NOMO-1 treated with DMSO at 0.1 percent for 48 hours (cell line): ENCODE measurements at regions not wholly inside any gene's neighbourhood (a gene's known extent, or its start where the extent isn't known, plus 50 kb on each side); places are given as distances from the start of the nearest gene placed in this dataset.
"Not testable (repeated sequence)": the region's sequence is repeated elsewhere in the genome, so short reads cannot be mapped to it uniquely, and the experiment has no call there.

ENCODE experiments used
- DNase-seq: peaks from one replicate; lab custom pipeline; 2025; ENCODE audit not compliant: unreplicated experiment; lab: John Stamatoyannopoulos, UW

GRCh38 chr3:59372346-59372745 is 322.5 kb upstream of the CFAP20DC start:
- DNase-seq, result no peak

DNA sequence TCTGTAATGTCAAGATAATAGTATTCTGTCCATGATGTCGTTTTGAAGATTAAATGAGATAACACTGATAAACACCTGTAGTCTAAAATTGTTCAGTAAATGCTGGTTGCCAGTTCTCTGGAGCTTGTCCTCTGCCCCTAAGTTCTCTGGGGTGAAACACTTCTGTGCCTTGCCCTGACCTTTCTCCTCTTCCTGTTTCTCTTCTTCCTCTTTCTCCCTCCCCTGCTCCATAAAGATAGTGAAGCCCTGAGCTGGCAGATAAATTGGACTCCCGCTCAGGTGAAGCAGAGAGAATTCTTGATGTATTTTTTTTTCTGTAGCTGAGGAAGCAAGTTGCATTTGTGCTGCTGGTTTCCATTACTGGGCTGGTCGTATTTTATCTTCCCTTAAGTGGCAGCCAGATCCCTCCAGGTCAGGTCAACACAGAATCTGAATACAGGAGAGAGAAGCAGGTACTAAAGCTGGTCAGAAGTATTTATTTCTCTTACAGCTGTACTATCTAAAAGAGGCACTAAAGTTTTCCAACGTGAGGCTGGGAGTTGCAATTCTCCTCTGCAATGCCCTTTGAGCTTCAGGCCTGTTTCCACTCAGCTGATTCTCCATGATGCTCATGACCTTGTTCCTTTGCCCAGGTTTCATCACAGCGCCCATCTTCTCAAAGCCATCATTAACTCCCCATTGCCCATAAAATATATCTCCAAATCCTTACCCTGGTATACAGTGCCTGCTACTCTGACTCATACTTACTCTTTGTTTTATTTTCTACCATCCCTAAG is 319.3 kb upstream of the CFAP20DC start:
- DNase-seq, result peak; percentile 54

GRCh38 chr3:59367150-59367549 is 317.3 kb upstream of the CFAP20DC start:
- DNase-seq, result no peak

DNA sequence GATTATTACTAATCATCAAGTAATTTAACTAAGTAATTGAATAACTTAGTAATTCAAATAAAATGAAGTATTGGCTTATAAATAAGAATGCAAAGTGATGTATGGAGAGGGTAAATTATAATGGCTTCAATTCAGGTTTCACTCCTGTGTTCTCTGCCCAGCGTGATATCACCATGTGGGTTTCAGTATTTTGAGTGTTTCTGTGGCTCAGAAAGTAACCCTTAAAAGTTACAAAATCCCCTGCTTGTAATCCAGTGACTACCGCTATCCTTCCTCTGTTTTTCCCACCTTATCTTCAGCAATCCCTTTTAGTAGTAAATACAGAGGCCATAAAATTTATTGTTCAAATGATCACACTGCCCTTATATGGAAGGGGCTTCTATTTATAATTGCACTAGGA is 316.4 kb upstream of the CFAP20DC start:
- DNase-seq, result no peak

DNA sequence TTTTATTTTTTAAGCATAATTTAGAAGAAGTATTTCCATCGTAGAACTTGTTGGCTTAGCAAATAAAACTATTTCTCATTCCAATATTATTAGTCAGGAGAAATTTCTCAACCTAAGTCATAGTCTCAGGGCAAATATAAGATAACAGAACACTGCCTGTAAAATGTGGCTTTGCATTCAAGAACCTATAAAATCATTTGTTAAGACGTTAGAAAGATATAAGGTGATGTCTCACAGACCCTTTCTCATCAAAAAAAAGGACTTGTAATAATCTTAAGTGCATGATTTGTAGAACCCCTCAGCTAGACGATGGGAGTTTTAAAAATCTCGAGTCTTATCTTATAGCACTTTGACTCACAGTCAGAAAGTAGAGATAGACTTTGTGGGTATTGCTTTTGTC is 314.7 kb upstream of the CFAP20DC start:
- DNase-seq, result no peak

DNA sequence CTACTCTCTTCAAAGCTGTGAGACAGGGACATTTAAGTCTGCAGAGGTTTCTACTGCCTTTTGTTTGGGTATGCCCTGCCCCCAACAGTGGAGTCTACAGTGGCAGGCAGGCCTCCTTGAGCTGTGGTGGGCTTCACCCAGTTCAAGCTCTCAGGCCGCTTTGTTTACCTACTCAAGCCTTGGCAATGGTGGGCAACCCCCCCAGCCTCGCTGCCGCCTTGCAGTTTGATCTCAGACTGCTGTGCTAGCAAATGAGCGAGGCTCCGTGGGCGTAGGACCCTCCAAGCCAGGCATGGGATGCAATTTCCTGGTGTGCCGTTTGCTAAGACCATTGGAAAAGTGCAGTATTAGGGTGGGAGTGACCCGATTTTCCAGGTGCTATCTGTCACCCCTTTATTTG is 310.5 kb upstream of the CFAP20DC start:
- not testable (repeated sequence) for DNase-seq

GRCh38 chr3:59341459-59341858 is 291.6 kb upstream of the CFAP20DC start:
- no peak for DNase-seq

DNA sequence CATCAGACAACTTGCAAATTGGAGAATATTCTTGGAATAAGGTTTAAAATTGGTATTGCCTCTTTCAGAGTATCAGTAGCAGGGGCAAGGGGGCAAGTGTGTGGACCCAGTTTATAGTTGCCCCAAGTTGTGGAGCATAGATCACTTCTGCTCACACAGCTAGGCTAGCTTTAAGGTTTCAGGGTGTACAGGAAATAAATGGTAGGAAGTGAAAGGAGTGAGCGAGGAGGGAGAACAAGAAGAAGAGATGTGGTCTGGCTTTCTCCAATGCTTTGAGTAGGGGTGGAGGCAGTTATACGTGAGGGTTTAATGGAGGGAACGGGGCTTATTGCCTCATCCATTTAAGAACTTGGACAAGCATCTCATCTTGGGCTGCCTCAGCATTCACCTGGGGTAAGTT is 290.0 kb upstream of the CFAP20DC start:
- DNase-seq, result peak; percentile 8

DNA sequence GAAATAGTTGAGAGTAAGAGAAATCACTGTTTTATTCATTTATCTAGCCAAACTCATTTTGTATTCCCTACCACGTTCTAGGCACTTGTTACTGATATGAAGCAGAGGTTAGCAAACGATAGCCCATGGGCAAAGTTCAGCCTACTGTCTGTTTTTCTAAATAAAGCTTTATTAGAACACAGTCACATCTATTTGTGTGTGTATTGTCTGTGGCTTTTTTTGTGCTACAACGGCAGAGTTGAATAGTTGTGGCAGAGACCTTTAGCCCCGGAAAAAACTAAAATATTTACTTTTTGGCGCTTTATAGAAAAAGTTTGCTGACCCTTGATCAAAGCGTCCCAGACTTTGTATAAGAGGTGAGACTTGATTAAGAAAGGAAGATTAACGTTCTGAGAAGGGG is 289.1 kb upstream of the CFAP20DC start:
- DNase-seq, result no peak

GRCh38 chr3:59335338-59335737 is 285.5 kb upstream of the CFAP20DC start:
- no peak for DNase-seq

DNA sequence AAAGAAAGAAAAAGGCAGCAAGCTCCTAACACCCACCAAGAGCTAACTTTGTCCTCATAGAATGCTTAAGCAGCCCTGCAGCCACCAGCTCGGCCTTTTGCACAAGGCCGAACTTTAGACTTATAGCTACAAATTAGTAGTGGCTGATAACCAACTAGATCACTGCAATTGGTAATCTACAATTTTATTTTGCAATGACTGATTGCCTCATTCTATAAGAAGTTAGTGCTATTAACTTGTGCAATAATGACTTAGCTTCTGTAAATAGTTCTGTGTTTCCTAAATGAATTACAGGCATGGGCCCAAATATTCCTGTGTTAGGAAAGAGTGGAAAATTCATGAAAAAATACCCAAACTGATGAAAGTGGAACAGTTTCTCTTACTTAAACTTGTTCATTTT is 284.8 kb upstream of the CFAP20DC start:
- DNase-seq, result peak; percentile 61

- DNase-seq, result no peak
These were observed 277.6 kb upstream of the CFAP20DC start for GRCh38 chr3:59327376-59327808.

DNA sequence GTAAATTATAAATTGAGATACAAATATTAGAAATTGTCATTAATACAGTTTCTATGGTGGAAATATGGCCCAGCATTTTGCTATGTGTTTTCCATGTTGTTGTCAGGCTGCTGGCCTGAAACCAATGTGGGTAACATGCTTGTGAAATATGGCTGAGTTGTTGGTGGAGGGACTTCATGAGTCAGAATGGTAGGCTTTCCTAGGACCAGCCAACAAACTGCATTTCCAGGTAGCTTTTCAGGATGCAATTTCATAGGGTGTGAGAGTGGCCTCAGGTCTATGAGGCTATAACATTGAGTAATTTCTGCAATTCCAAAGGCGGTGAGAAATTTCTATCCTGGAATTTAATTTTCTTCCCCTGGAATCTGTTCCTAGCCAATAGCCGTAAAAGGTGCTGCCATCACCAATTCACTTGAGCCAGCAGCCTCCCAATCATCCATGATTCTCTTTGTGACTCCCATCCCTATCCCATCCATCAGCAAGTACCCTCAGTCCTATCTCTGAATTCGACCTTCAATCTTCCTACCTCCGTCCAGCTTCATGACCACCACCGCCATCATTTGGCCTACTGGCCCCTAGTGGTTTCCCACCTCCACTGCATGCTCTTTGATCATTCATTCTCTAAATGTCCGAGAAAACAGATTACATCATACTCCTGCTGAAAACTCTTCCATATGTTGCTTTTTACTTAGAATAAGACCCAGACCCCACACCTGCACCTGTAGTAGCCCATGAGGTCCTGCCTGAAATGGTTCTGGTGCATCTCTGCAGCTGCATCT is 276.6 kb upstream of the CFAP20DC start:
- DNase-seq, result no peak

GRCh38 chr3:59321881-59322540 is 272.2 kb upstream of the CFAP20DC start:
- no peak for DNase-seq

- no peak for DNase-seq
These were observed 270.3 kb upstream of the CFAP20DC start for GRCh38 chr3:59320080-59320479.

- no peak for DNase-seq
These were observed 269.6 kb upstream of the CFAP20DC start for GRCh38 chr3:59319442-59319841.

DNA sequence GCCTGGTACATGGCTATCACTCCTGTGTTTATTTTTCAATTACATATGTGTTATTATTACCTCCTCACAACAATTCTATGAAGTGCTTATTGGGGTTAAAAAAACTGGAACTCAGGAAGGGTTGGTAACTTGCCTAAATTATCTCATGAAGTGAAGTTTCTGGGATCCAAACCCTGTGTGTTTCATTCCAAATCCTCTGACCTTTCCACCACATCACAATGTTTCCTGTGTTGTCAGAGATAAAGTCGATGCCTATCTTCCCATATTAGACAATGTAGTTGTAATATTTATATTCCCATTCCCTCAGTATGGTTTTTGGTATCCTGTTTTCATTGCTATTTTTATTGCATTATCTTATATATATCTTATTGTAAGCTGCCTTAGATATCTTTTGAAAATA is 269.1 kb upstream of the CFAP20DC start:
- no peak for DNase-seq

GRCh38 chr3:59317386-59317785 is 267.6 kb upstream of the CFAP20DC start:
- no peak for DNase-seq

DNA sequence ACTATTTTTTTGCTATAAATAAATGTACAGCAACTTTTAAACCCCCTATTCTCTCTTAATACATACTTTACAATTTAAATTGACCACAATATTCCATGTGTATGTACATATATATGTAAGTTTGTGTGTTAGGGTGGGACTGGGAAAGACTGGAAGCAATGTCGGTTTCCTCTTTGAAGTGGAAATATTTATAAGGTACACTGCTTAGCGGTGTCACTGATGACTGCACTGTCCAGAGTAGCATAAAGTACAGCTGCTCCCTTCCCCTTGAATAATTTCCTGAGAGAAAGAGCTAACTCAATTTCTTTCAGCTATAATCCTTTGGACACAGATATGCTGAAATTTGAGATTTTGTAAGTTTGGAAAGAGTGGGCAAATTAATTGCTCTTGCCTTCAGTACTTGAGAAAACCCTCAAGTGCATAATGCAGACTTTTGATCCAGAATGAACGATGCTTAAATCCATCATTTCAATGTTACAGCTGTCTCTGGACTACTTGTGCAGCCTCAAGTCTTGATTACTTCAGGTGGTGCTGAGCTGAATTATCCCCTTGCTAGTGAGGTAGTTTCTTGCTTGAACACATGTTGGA is 267.0 kb upstream of the CFAP20DC start:
- DNase-seq, result no peak

DNA sequence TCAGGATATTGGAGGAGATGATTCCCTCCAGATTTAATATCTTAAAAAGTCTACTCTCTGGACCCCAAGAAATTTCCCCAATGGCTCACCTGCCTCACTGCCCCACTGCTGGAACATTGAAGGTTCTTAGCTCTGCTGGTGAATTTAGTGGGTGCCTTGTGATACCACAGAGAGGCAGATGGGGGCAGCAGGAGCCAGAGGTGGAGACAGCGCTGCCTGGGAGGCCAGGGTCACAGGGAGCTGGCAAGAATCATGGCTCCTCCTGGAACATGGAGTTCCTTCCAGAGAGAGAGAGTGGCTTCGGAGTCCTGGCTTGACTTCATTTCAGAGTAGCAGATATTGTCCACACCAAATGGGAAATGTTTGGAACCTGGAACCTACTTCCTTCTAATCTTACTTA is 263.5 kb upstream of the CFAP20DC start:
- DNase-seq, result peak; percentile 5

- no peak for DNase-seq
These were observed 261.4 kb upstream of the CFAP20DC start for GRCh38 chr3:59311231-59311630.

GRCh38 chr3:59310736-59311135 is 260.9 kb upstream of the CFAP20DC start:
- no peak for DNase-seq
